A673 (cell line): ENCODE measurements at regions not wholly inside any gene's neighbourhood (a gene's known extent, or its start where the extent isn't known, plus 50 kb on each side); places are given as distances from the start of the nearest gene placed in this dataset.

ENCODE experiments used
- BruUV-seq: library from RNA; stranded (reverse); fragments of 400-500 nt; replicated peaks from 2 replicates; lab custom pipeline; 2021; lab: Mats Ljungman, UMichigan
- CTCF ChIA-PET: fragments of 300-600 bp; sonication (Branson Sonifier 250); formaldehyde crosslinking; loops from one replicate; lab custom pipeline; 2022; ENCODE audit warnings: antibody characterized with exemption; lab: Charles Lee
- POLR2A ChIA-PET: fragments of 300-600 bp; sonication (Branson Sonifier 250); formaldehyde crosslinking; loops from one replicate; lab custom pipeline; 2022; ENCODE audit warnings: antibody characterized with exemption; ENCODE audit not compliant: low non-redundant PET; lab: Charles Lee
- DNase-seq: peaks from one replicate; pipeline ENCODE4 v3.0.0-alpha.2; 2015; ENCODE audit warnings: low spot score
- H3K27ac ChIP-seq: fragments of 200-600 bp; sonication (generic); 2 replicates; pipeline ENCODE4 v1.5.1; 2016; ENCODE audit warnings: mixed run types, low read depth, mild to moderate bottlenecking, mixed read lengths, antibody characterized with exemption, low read length; ENCODE audit not compliant: poor library complexity, severe bottlenecking
- H3K27me3 ChIP-seq: fragments of 200-600 bp; sonication (generic); replicated peaks from 2 replicates; pipeline ENCODE4 v1.6.1; 2017; ENCODE audit warnings: mixed run types, low read depth, mild to moderate bottlenecking, mixed read lengths, antibody characterized with exemption, low read length; ENCODE audit not compliant: insufficient read depth, poor library complexity
- H3K36me3 ChIP-seq: fragments of 200-600 bp; sonication (generic); 2 replicates; pipeline ENCODE4 v1.6.1; 2016; ENCODE audit warnings: mixed run types, mild to moderate bottlenecking, mixed read lengths, antibody characterized with exemption, low read length; ENCODE audit not compliant: insufficient read depth, poor library complexity, severe bottlenecking
- H3K4me1 ChIP-seq: fragments of 200-600 bp; sonication (generic); 2 replicates; pipeline ENCODE4 v1.6.1; 2017; ENCODE audit warnings: mixed run types, mild to moderate bottlenecking, mixed read lengths, antibody characterized with exemption, low read length; ENCODE audit not compliant: insufficient read depth, poor library complexity, severe bottlenecking
- H3K4me3 ChIP-seq: fragments of 200-600 bp; sonication (generic); 2 replicates; pipeline ENCODE4 v1.5.1; 2016; ENCODE audit warnings: low read depth, mixed run types, mild to moderate bottlenecking, mixed read lengths, low read length; ENCODE audit not compliant: poor library complexity, severe bottlenecking
- H3K9me3 ChIP-seq: fragments of 200-600 bp; sonication (generic); 2 replicates; pipeline ENCODE4 v1.6.1; 2016; ENCODE audit warnings: mixed run types, low read depth, mild to moderate bottlenecking, mixed read lengths, antibody characterized with exemption, low read length; ENCODE audit not compliant: poor library complexity, severe bottlenecking
- EZH2 ChIP-seq: fragments of 200-600 bp; sonication (generic); IDR thresholded peaks from 2 replicates; pipeline ENCODE4 v1.6.1; 2017; ENCODE audit warnings: borderline replicate concordance, low read depth, mild to moderate bottlenecking, mixed read lengths, antibody characterized with exemption, low read length; ENCODE audit not compliant: poor library complexity, severe bottlenecking
- intact Hi-C: fragments of 100-400 bp; cut with micrococcal nuclease; formaldehyde crosslinking; loops from one replicate; pipeline ENCODE4 v1.10.0; 2022; ENCODE audit not compliant: unreplicated experiment
- TF ChIP-seq, protein P1 (sequence below): fragments of 300-800, 200-600 bp; sonication (generic); conservative IDR thresholded peaks from 2 replicates; pipeline ENCODE4 v1.5.1; 2017; ENCODE audit warnings: low read depth, mild to moderate bottlenecking, antibody characterized with exemption, low read length, moderate library complexity, mixed read lengths

DNA sequence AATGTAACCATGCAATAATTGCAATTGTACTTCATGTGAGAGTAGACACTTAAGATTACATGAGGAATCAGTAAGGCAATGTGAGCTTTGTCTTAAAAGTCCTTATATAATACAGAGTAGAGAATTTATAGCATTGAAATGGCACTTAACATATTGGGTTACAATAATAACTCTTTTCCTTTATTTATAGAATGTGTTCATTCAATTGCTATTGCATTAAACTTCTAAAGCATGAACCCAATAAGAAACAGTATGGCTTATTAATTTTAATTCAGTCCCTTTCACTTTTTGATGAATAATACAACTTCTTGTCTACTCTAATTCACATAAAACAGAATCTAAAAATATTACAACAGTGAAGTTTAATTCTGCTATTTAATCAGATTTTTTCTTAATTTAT, 174.2 kb upstream of the PABPC4L start:
- Histone ChIP-seq H3K36me3 (no peaks in the 10 kb centered on the region), H3K27me3 (no peaks in the 10 kb centered on the region), H3K4me1 (no peaks in the 10 kb centered on the region), H3K4me3 (no peak overlapping the region), H3K27ac (no peak overlapping the region), H3K9me3 (no peaks in the 10 kb centered on the region)
- TF ChIP-seq, protein P1, sequence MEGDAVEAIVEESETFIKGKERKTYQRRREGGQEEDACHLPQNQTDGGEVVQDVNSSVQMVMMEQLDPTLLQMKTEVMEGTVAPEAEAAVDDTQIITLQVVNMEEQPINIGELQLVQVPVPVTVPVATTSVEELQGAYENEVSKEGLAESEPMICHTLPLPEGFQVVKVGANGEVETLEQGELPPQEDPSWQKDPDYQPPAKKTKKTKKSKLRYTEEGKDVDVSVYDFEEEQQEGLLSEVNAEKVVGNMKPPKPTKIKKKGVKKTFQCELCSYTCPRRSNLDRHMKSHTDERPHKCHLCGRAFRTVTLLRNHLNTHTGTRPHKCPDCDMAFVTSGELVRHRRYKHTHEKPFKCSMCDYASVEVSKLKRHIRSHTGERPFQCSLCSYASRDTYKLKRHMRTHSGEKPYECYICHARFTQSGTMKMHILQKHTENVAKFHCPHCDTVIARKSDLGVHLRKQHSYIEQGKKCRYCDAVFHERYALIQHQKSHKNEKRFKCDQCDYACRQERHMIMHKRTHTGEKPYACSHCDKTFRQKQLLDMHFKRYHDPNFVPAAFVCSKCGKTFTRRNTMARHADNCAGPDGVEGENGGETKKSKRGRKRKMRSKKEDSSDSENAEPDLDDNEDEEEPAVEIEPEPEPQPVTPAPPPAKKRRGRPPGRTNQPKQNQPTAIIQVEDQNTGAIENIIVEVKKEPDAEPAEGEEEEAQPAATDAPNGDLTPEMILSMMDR, result no peak
- TF ChIP-seq EZH2, result no peak
- ChIA-PET POLR2A (no interaction called here), CTCF (no interaction called here)
- BruUV-seq, result no TSS peak
- no peak for DNase-seq
- intact Hi-C loops, result no loop called here

DNA sequence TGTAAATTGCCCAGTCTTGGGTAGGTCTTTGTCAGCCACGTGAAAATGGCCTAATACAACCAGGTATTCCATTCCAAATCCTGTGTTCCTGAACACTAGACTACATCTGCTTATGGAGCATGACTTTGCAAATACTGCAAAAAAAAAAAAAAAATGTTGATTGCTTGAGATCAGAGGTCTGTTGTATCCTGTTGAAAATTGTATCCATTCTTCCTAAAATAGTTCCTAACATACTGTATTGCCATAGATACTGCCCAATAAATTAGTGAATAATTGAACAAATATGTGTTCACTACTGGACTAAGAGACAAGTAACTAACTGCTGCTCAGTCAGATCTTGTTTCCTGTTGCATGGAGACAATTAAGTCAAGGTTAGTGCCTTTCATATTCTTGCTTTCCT, 164.3 kb upstream of the PABPC4L start:
- CTCF ChIA-PET, result no interaction called here
- TF ChIP-seq EZH2, result no peak
- TF ChIP-seq, protein P1, result no peak
- POLR2A ChIA-PET, result no interaction called here
- intact Hi-C loops, result no loop called here
- H3K36me3 ChIP-seq, result no peaks in the 10 kb centered on the region
- no peaks in the 10 kb centered on the region for H3K9me3 ChIP-seq
- H3K27ac ChIP-seq, result no peak overlapping the region
- no peak overlapping the region for H3K4me3 ChIP-seq
- DNase-seq, result no peak
- H3K4me1 ChIP-seq, result no peaks in the 10 kb centered on the region
- BruUV-seq, result no TSS peak
- no peaks in the 10 kb centered on the region for H3K27me3 ChIP-seq

DNA sequence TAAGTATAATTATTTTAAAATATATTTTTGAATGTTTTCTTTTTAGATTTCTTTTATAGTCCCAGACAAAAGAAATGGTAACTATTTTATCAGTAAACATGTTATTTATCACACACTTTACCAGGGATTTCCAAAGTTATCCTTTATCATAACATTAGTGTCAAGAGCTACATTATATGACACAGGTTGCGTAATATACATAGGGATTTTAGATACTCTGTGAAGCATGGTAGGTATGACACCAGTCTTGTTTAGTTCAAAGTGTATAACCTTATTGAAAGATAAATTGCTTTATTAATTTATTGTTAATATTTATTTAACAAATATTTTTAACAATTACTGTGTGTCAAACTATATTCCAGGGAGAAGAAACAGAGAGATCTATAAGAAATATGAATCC, 163.3 kb upstream of the PABPC4L start:
- DNase-seq, result no peak
- Histone ChIP-seq H3K27ac (no peak overlapping the region), H3K4me1 (no peaks in the 10 kb centered on the region), H3K4me3 (no peak overlapping the region), H3K9me3 (no peaks in the 10 kb centered on the region), H3K36me3 (no peaks in the 10 kb centered on the region), H3K27me3 (no peaks in the 10 kb centered on the region)
- intact Hi-C loops, result no loop called here
- TF ChIP-seq, protein P1, result no peak
- TF ChIP-seq EZH2, result no peak
- BruUV-seq, result no TSS peak
- ChIA-PET CTCF (no interaction called here), POLR2A (no interaction called here)
